Endodermal cell (in vitro differentiated cells): ENCODE measurements at regions not wholly inside any gene's neighbourhood (a gene's known extent, or its start where the extent isn't known, plus 50 kb on each side); places are given as distances from the start of the nearest gene placed in this dataset.
A peak's percentile ranks its signal among the peaks of the same experiment; 100 is the strongest.

ENCODE experiments used
- DNase-seq: peaks from one replicate; pipeline ENCODE4 v3.0.0-alpha.2; 2017
- H3K27ac ChIP-seq: 2 replicates; pipeline ENCODE4 v1.5.1; 2013; ENCODE audit warnings: mild to moderate bottlenecking, low read depth, low read length, moderate library complexity
- H3K27me3 ChIP-seq: 2 replicates; pipeline ENCODE4 v1.6.1; 2013; ENCODE audit warnings: mild to moderate bottlenecking, low read length, moderate library complexity; ENCODE audit not compliant: insufficient read depth, control insufficient read depth, poor library complexity, severe bottlenecking
- H3K36me3 ChIP-seq: 2 replicates; pipeline ENCODE4 v1.7.0; 2013; ENCODE audit warnings: mild to moderate bottlenecking, low read length, moderate library complexity; ENCODE audit not compliant: control insufficient read depth, insufficient read depth
- H3K4me1 ChIP-seq: one replicate; pipeline ENCODE4 v1.7.0; 2013; ENCODE audit warnings: low read length; ENCODE audit not compliant: control insufficient read depth, insufficient read depth
- H3K4me3 ChIP-seq: 2 replicates; pipeline ENCODE4 v1.5.1; 2013; ENCODE audit warnings: mild to moderate bottlenecking, low read length, moderate library complexity
- H3K9ac ChIP-seq: 2 replicates; pipeline ENCODE4 v1.6.1; 2013; ENCODE audit warnings: mild to moderate bottlenecking, low read length, moderate library complexity; ENCODE audit not compliant: poor library complexity, severe bottlenecking; ENCODE audit errors: extremely low read depth
- H3K9me3 ChIP-seq: 2 replicates; pipeline ENCODE4 v1.6.1; 2013; ENCODE audit warnings: mild to moderate bottlenecking, low read length, moderate library complexity; ENCODE audit not compliant: control insufficient read depth
- H3K27ac Mint-ChIP-seq: 2 replicates; pipeline ENCODE4 v1.8.0; 2020; ENCODE audit warnings: mixed read lengths
- H3K27me3 Mint-ChIP-seq: 2 replicates; pipeline ENCODE4 v1.8.0; 2021; ENCODE audit warnings: mild to moderate bottlenecking, mixed read lengths; ENCODE audit not compliant: insufficient read depth
- H3K36me3 Mint-ChIP-seq: 2 replicates; pipeline ENCODE4 v1.8.0; 2020; ENCODE audit warnings: low read depth, mixed read lengths
- H3K4me1 Mint-ChIP-seq: 2 replicates; pipeline ENCODE4 v1.8.0; 2020; ENCODE audit warnings: mixed read lengths
- H3K4me3 Mint-ChIP-seq: 2 replicates; pipeline ENCODE4 v1.8.0; 2020; ENCODE audit warnings: mild to moderate bottlenecking, moderate library complexity, mixed read lengths
- H3K9me3 Mint-ChIP-seq: 2 replicates; pipeline ENCODE4 v1.8.0; 2020; ENCODE audit warnings: mild to moderate bottlenecking, mixed read lengths
- WGBS, 2 experiments: methylation state at CpG; one replicate each; pipeline versions ENCODE4 v1.1.5 to v1.1.7; 2013; ENCODE audit warnings: missing lambda C conversion rate in 2 of 2, mixed read lengths in 1 of 2; ENCODE audit not compliant: insufficient coverage in 1 of 2, insufficient read length in 1 of 2; 5-methylcytosine and 5-hydroxymethylcytosine counted together
- TF ChIP-seq, protein P1 (sequence below): fragments of 200-600 bp; sonication (generic); conservative IDR thresholded peaks from 2 replicates; pipeline ENCODE4 v1.5.0; 2021; ENCODE audit warnings: antibody characterized with exemption, mild to moderate bottlenecking

DNA sequence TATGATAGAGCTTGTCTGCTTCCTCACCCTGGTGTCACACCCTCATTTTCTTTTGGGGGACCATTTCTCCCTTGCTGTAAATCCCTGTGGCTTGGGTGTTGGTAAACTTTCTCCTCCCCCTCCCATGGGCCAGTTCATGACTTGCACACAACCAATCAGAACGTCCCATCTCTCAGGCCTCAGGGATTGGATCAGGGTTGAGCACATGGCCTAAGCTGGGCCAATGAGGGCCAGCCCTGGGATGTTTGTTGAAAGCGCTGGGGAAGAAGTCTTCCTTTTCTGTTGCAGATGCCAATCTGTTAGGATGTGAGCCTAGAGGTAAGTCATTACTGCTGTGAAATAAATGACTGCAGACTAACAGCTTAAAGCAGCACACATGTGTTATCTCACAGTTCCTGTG, 136.7 kb downstream of the AACS start:
- H3K27ac Mint-ChIP-seq, result no peak overlapping the region
- peaks cover 18% of the 10 kb centered on the region for H3K9me3 Mint-ChIP-seq
- no peaks in the 10 kb centered on the region for H3K4me1 Mint-ChIP-seq
- H3K4me3 Mint-ChIP-seq, result no peak overlapping the region
- Histone ChIP-seq H3K27me3 (peaks cover 3% of the 10 kb centered on the region), H3K9me3 (peaks cover 11% of the 10 kb centered on the region), H3K27ac (no peak overlapping the region), H3K4me3 (no peak overlapping the region), H3K9ac (no peak overlapping the region), H3K4me1 (no peaks in the 10 kb centered on the region), H3K36me3 (no peaks in the 10 kb centered on the region)
- peaks cover 21% of the 10 kb centered on the region for H3K36me3 Mint-ChIP-seq
- no peak for DNase-seq
- 79 to 100% methylated on average over 2 of the region's 2 CpGs for WGBS, 2 experiments
- TF ChIP-seq, protein P1, sequence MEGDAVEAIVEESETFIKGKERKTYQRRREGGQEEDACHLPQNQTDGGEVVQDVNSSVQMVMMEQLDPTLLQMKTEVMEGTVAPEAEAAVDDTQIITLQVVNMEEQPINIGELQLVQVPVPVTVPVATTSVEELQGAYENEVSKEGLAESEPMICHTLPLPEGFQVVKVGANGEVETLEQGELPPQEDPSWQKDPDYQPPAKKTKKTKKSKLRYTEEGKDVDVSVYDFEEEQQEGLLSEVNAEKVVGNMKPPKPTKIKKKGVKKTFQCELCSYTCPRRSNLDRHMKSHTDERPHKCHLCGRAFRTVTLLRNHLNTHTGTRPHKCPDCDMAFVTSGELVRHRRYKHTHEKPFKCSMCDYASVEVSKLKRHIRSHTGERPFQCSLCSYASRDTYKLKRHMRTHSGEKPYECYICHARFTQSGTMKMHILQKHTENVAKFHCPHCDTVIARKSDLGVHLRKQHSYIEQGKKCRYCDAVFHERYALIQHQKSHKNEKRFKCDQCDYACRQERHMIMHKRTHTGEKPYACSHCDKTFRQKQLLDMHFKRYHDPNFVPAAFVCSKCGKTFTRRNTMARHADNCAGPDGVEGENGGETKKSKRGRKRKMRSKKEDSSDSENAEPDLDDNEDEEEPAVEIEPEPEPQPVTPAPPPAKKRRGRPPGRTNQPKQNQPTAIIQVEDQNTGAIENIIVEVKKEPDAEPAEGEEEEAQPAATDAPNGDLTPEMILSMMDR, result no peak
- H3K27me3 Mint-ChIP-seq, result peaks cover 35% of the 10 kb centered on the region

DNA sequence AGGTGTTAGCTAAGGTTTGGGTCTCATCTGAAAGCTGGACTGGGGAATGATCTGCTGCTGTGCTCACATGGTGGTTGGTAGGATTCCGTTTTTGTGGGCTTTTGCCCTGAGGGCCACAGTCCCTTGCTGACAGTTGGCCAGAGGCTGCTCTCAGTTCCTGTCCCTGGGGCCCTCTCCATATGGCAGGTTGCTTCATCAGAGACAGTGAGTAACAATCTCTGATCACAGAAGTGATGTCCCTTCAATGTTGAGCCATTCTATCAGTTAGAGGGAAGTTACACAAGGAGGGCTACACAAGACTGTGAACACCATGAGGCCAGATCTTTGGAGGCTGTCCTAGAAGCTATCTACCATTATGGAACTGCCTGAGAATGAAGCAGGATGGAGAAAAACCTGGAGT, 137.2 kb downstream of the AACS start:
- TF ChIP-seq, protein P1, result no peak
- no peak overlapping the region for H3K9ac ChIP-seq
- H3K27ac ChIP-seq, result no peak overlapping the region
- Mint-ChIP-seq H3K36me3 (peaks cover 21% of the 10 kb centered on the region), H3K27ac (no peak overlapping the region), H3K9me3 (peaks cover 18% of the 10 kb centered on the region), H3K4me1 (no peaks in the 10 kb centered on the region), H3K4me3 (no peak overlapping the region), H3K27me3 (peaks cover 37% of the 10 kb centered on the region)
- DNase-seq, result no peak
- no peak overlapping the region for H3K4me3 ChIP-seq
- no peaks in the 10 kb centered on the region for H3K36me3 ChIP-seq
- 80 to 96% methylated on average over 1 of the region's 1 CpG for WGBS, 2 experiments
- H3K9me3 ChIP-seq, result peaks cover 11% of the 10 kb centered on the region
- H3K4me1 ChIP-seq, result no peaks in the 10 kb centered on the region
- H3K27me3 ChIP-seq, result peaks cover 8% of the 10 kb centered on the region

DNA sequence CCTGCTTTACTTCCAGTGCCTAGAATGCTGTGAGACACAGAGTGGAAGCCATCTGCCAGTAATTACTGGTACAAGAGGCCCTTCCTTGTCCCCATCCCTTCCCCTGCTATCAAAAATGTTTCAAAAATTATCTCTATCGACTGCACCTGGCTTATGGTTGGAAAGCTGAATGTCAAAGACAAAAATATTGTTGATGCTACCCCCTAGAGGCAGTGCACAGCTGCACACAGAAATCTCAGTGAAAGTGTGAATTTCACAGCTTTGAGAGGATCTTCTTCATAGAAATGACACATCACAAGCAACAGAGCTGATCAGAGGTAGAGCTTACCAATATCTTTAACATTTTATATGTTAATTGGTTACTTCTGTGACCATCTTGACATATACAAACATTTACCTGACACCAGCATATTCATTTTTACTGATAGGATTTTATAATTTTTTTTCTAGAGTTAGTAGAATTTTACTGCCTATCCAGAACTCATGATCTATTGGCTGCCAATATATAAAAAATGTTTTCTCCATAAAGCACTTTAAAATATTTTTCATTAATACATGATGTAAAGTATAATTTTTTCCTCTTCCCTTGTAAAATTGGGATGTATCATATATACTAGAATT, 138.0 kb downstream of the AACS start:
- Histone ChIP-seq H3K36me3 (no peaks in the 10 kb centered on the region), H3K4me3 (no peak overlapping the region), H3K27ac (no peak overlapping the region), H3K4me1 (no peaks in the 10 kb centered on the region), H3K9ac (no peak overlapping the region), H3K27me3 (peaks cover 13% of the 10 kb centered on the region), H3K9me3 (peaks cover 11% of the 10 kb centered on the region)
- TF ChIP-seq, protein P1, result peak; percentile 62
- no peak overlapping the region for H3K27ac Mint-ChIP-seq
- peaks cover 3% of the 10 kb centered on the region for H3K4me1 Mint-ChIP-seq
- WGBS, 2 experiments, result 85 to 86% methylated on average over 1 of the region's 1 CpG
- no peak for DNase-seq
- H3K27me3 Mint-ChIP-seq, result peaks cover 39% of the 10 kb centered on the region
- H3K9me3 Mint-ChIP-seq, result peaks cover 18% of the 10 kb centered on the region
- peaks cover 23% of the 10 kb centered on the region for H3K36me3 Mint-ChIP-seq
- no peak overlapping the region for H3K4me3 Mint-ChIP-seq
